OCI-LY7 (cell line): ENCODE measurements at regions not wholly inside any gene's neighbourhood (a gene's known extent, or its start where the extent isn't known, plus 50 kb on each side); places are given as distances from the start of the nearest gene placed in this dataset.

ENCODE experiments used
- CTCF ChIP-seq: fragments of 200-600 bp; sonication (generic); conservative IDR thresholded peaks from 2 replicates; pipeline ENCODE4 v1.5.1; 2014; ENCODE audit warnings: mild to moderate bottlenecking, antibody characterized with exemption, low read length, moderate library complexity, mixed read lengths
- EZH2phosphoT487 ChIP-seq: fragments of 200-600 bp; sonication (generic); IDR thresholded peaks from 2 replicates; pipeline ENCODE4 v1.6.1; 2018; ENCODE audit warnings: low read depth, borderline replicate concordance, mild to moderate bottlenecking, mixed run types, antibody characterized with exemption, low read length, moderate library complexity, mixed read lengths

GRCh38 chr3:186418671-186419145 lies 56.7 kb upstream of the DGKG start:
- no peak for TF ChIP-seq CTCF
- no peak for TF ChIP-seq EZH2phosphoT487
